ENCODE measurements at regions not wholly inside any gene's neighbourhood (a gene's known extent, or its start where the extent isn't known, plus 50 kb on each side); places are given as distances from the start of the nearest gene placed in this dataset.

- no peak overlapping the region for H2BK5ac ChIP-seq (ENCODE audit: low read depth, low read length)
- no peaks in the 10 kb centered on the region for H3K36me3 ChIP-seq (ENCODE audit: control insufficient read depth in 2 of 4, insufficient read depth in 4 of 4, low read length in 3 of 4)
- no peak overlapping the region for H3K18ac ChIP-seq (ENCODE audit: extremely low read depth, low read length)
- H3K4me1 ChIP-seq (replicated peaks in 1 of 4; ENCODE audit: control insufficient read depth in 3 of 4, insufficient read depth in 4 of 4, low read length in 3 of 4), result peaks cover 0 to 3% (median 0%) of the 10 kb centered on the region in 4 experiments; a peak in 1 of 7 replicates
- H4K8ac ChIP-seq (ENCODE audit: extremely low read depth, insufficient read depth, low read length), result no peak overlapping the region
- no peaks in the 10 kb centered on the region for H3K79me1 ChIP-seq (ENCODE audit: low read depth, low read length)
- H3K4ac ChIP-seq (replicated peaks; ENCODE audit: insufficient read length, low read depth, low read length), result no peak overlapping the region
- H2BK120ac ChIP-seq (replicated peaks; ENCODE audit: low read depth, low read length), result no peak overlapping the region
- H3K27ac ChIP-seq (ENCODE audit: low read depth, low read length), result no peak overlapping the region
- H3K23me2 ChIP-seq (ENCODE audit: low read depth, low read length), result no peaks in the 10 kb centered on the region
- no peak overlapping the region for H3K56ac ChIP-seq (replicated peaks; ENCODE audit: insufficient read length, low read depth, low read length)
- FAIRE-seq, result no peak
- no peak overlapping the region for H2BK15ac ChIP-seq (ENCODE audit: low read length)
- 90% methylated on average over 1 of the region's 1 CpG; no CpG with 5 or more reads in 1 of the 2 experiments for WGBS, 2 experiments (ENCODE audit: extremely low coverage in 1 of 2, insufficient coverage in 1 of 2, insufficient read length in 1 of 2, insufficient replicate concordance in 2 of 2, low coverage in 1 of 2, low lambda C conversion rate in 2 of 2, missing lambda C conversion rate in 1 of 2)
- H2AFZ ChIP-seq (ENCODE audit: low read length), result no peak overlapping the region
- no peak overlapping the region for H3K4me3 ChIP-seq (ENCODE audit: extremely low read depth in 1 of 4, insufficient read depth in 2 of 4, low read depth in 3 of 4, low read length in 4 of 4)
- no peak overlapping the region for H4K91ac ChIP-seq (replicated peaks; ENCODE audit: insufficient read length, low read length)
- DNase-seq (ENCODE audit: low read depth in 1 of 2, low spot score in 2 of 2), result no peak
- H3K14ac ChIP-seq (ENCODE audit: insufficient read length), result no peak overlapping the region
- no peaks in the 10 kb centered on the region for H4K20me1 ChIP-seq (replicated peaks in 1 of 2; ENCODE audit: control insufficient read depth in 1 of 2, insufficient read depth in 2 of 2, low read length in 2 of 2)
- ChIA-PET CTCF (ENCODE audit: partially characterized antibody) (interaction anchor here (1.8 kb wide), 1 partner anchor 11 kb away, joined by 8 read pairs; no protein-coding TSS in a partner anchor), POLR2A (ENCODE audit: partially characterized antibody) (no interaction called here)
- no peak overlapping the region for H2BK20ac ChIP-seq (ENCODE audit: low read length)
- H3K9ac ChIP-seq (replicated peaks in 1 of 4; ENCODE audit: extremely low read depth in 1 of 4, low read depth in 3 of 4, low read length in 3 of 4), result no peak overlapping the region
- H2BK12ac ChIP-seq (ENCODE audit: low read depth, low read length), result no peak overlapping the region
- no peaks in the 10 kb centered on the region for H3K79me2 ChIP-seq (ENCODE audit: control insufficient read depth in 1 of 2, insufficient read depth in 2 of 2, low read length in 2 of 2)
- H4K5ac ChIP-seq (ENCODE audit: insufficient read length, low read depth, low read length), result no peak overlapping the region
- H3K9me3 ChIP-seq (ENCODE audit: insufficient read depth in 2 of 2, low read depth in 1 of 2, low read length in 1 of 2), result no peaks in the 10 kb centered on the region
- H3K4me2 ChIP-seq (ENCODE audit: insufficient read depth in 1 of 2, low read depth in 2 of 2, low read length in 2 of 2), result no peak overlapping the region
- no peak overlapping the region for H3K23ac ChIP-seq (ENCODE audit: insufficient read length)
- H2AK5ac ChIP-seq (ENCODE audit: low read depth, low read length), result no peak overlapping the region
- no peaks in the 10 kb centered on the region for H3K27me3 ChIP-seq (replicated peaks in 1 of 4; ENCODE audit: control insufficient read depth in 3 of 4, extremely low read depth in 1 of 4, insufficient read depth in 3 of 4, low read length in 3 of 4)
- TF ChIP-seq CHD2 (IDR thresholded peaks at IDR 0.05; ENCODE audit: low read length) (no peak), NANOG (IDR thresholded peaks at IDR 0.05; ENCODE audit: insufficient read depth, low read depth, low read length, poor library complexity, severe bottlenecking) (no peak), MAX (IDR thresholded peaks at IDR 0.05) (no peak), CTCF (IDR thresholded peaks at IDR 0.05; ENCODE audit: control extremely low read depth in 1 of 3, insufficient read depth in 1 of 3, low read depth in 1 of 3, low read length in 3 of 3) (no peak), BRCA1 (IDR thresholded peaks at IDR 0.05; ENCODE audit: low read depth, low read length) (no peak), POU5F1 (IDR thresholded peaks at IDR 0.05; ENCODE audit: low read depth, low read length) (no peak), TAF7 (optimal IDR thresholded peaks at IDR 0.05; ENCODE audit: borderline replicate concordance, low read depth, low read length) (no peak), RNF2 (IDR thresholded peaks at IDR 0.05; ENCODE audit: borderline replicate concordance, low read depth, low read length, missing control alignments, poor library complexity, severe bottlenecking) (no peak), KDM4A (IDR thresholded peaks at IDR 0.05; ENCODE audit: low read depth, low read length, severe bottlenecking) (no peak), CBX8 (IDR thresholded peaks at IDR 0.05; ENCODE audit: borderline replicate concordance, low read depth, low read length) (no peak), SIRT6 (IDR thresholded peaks at IDR 0.05; ENCODE audit: low read length) (no peak), RXRA (IDR thresholded peaks at IDR 0.05; ENCODE audit: insufficient read depth, low read depth, low read length) (no peak)
Observed at GRCh38 chr20:21820045-21820444, 114.6 kb downstream of the PAX1 start.

Measured in H1 (cell line).